ENCODE measurements at regions not wholly inside any gene's neighbourhood (a gene's known extent, or its start where the extent isn't known, plus 50 kb on each side); places are given as distances from the start of the nearest gene placed in this dataset.

DNA sequence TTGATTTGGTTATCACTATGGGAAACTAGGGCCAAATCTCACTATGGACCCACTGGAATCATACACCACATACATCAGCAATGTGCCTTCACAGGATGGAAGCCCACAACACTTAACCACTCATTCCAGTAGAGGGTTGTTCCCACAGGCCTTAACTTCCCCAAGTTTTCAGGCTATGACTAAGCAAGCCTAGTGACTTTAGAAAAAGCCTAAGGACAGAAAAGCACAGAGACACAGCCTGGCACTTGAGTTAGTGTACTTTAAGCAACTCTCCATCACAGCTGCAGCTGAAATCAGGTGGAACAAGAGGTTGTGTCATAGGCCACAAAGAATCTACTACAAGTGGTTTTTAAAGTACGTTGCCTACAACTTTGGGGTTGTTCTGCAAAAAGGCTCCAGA lies 128.7 kb downstream of the LRRN1 start:
- no peak for TF ChIP-seq POLR2A (IDR thresholded peaks at IDR 0.05; ENCODE audit: low read depth, low read length)
- no peak for TF ChIP-seq EZH2 (IDR thresholded peaks at IDR 0.05; ENCODE audit: borderline replicate concordance, low read depth, low read length, severe bottlenecking)
- TF ChIP-seq POLR2AphosphoS5 (IDR thresholded peaks at IDR 0.05; ENCODE audit: insufficient read depth, low read depth, low read length): no peak
- TF ChIP-seq MYC (IDR thresholded peaks at IDR 0.05; ENCODE audit: low read depth, low read length): no peak
- TF ChIP-seq, protein P1, sequence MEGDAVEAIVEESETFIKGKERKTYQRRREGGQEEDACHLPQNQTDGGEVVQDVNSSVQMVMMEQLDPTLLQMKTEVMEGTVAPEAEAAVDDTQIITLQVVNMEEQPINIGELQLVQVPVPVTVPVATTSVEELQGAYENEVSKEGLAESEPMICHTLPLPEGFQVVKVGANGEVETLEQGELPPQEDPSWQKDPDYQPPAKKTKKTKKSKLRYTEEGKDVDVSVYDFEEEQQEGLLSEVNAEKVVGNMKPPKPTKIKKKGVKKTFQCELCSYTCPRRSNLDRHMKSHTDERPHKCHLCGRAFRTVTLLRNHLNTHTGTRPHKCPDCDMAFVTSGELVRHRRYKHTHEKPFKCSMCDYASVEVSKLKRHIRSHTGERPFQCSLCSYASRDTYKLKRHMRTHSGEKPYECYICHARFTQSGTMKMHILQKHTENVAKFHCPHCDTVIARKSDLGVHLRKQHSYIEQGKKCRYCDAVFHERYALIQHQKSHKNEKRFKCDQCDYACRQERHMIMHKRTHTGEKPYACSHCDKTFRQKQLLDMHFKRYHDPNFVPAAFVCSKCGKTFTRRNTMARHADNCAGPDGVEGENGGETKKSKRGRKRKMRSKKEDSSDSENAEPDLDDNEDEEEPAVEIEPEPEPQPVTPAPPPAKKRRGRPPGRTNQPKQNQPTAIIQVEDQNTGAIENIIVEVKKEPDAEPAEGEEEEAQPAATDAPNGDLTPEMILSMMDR (IDR thresholded peaks at IDR 0.05; ENCODE audit: extremely low read depth in 1 of 2, insufficient read depth in 1 of 2, low read depth in 1 of 2, low read length in 2 of 2): no peak
- TF ChIP-seq GATA2 (IDR thresholded peaks at IDR 0.05; ENCODE audit: insufficient read depth, insufficient read length, low read depth, low read length): no peak
